ENCODE measurements at regions not wholly inside any gene's neighbourhood (a gene's known extent, or its start where the extent isn't known, plus 50 kb on each side); places are given as distances from the start of the nearest gene placed in this dataset.

DNA sequence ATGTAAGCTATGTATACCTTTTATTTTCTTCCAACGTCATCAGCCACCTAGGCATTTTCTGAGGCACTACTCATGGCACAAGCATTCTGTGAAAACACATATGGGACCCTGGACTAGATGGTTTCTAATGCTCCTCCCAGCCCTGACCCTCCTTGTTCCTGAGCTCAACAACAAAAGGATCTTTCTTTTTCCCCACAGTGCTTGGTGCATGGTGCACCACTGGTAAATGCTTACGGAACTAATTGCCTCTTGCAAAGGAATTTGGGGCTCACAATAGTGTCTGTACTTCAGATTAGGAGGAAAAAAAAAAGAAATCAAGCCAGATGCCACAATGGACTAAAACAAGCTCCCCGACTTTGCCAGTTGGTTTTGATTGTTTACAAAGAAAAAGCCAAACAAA, 390.5 kb downstream of the PLPP3 start:
- DNase-seq (ENCODE audit: low read depth): no peak

DNA sequence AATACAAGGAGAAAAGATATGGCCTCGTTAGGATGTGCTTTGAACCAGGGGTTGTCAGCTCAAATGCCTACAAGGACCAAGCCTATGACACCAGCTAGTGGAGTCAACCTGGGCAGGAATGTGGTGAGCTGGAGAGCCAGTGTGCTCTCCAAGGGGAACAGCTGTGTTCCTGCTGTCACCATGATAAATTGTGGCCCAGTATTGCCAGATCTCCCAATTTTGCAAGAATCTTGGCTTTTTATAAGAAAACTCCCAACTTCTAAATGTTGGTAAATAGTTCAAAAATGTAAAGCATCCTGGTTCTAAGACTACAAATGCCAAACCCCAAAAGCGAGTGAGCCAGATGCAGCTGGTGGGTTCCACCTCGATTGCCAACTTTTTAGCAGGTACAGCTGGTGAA, 391.1 kb downstream of the PLPP3 start:
- DNase-seq (ENCODE audit: low read depth): no peak

DNA sequence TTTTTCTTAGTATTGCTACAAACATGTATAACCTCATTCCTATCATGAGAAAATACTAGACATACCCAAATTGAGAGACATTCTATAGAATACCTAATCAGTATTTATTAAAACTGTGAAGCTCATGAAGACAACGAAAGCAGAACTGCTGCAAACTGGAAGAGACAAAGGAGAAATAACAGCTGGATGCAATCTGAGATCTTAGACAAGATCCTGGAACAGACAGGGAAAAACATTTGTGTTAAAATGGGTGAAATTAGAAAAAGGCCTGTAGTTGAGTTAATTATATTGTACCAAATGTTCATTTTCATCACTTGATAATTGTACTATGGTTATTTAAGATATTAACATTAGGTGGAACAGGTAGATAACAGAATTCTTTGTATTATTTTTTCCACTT, 392.0 kb downstream of the PLPP3 start:
- no peak for DNase-seq (ENCODE audit: low read depth)

DNA sequence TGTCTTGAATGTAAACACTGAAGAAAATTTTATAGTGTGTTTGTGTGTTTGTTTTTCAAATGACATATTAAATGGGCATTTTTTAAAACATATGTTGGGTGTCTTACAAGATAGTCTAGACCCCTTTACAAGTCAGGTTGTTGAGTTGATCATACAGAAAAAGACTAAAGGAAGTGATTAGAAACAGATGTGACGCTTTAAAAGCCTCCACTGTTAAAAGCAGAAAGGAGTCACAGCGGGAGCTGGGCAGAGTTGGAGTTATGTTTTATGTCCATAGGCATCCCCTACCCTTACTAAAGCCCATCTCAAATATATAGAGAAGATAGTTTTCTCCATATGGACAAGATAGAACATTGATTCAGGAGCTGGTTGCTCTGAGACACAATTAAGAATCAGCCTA, 393.9 kb downstream of the PLPP3 start:
- DNase-seq (ENCODE audit: low read depth): no peak

DNA sequence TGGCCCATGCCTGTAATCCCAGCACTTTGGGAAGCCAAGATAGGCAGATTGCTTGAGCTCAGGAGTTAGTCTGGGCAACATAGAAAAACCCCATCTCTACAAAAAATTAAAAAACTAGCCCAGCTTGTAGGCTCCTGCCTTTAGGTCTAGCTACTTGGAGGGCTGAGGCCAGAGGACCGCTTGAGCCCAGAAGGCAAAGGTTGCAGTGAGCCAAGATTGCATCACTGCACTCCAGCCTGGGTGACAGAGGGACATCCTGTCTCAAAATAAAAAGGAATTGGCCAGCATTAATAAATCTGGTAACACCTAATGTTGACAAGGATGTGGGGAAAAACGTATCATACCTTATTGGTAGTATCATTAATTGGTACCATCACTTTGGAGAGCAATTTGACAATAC, 396.2 kb downstream of the PLPP3 start:
- no peak for DNase-seq (ENCODE audit: low read depth)

DNA sequence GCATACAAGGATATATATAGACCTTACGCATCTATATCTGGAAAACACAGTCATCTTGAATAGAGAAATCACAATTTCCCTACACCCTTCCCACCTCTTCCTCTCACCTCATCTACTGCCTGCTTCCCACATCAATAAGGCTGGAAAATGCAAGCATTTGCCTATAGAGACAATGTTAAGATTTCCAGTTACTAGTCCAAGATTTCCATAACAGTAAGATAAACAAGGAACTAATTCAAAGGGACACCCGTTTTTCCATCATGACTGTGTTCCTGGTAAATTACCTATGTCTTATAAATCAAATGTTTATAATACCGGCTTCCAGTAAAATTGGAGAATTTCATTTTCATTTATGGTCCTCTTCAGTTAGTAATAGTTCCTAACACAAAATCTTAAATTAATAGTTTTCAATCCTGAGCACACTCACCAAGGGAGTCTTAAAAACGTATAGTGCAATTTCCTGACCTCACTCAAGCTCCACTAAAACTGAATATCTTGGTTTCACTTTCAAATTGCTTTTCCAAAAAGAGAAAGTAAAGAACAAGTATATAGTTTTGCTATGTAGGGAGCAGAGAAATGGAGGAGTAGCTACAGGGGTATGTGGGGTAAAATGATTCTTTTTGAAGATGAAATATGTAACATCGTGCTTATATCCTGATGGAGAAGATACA, 398.7 kb downstream of the PLPP3 start:
- DNase-seq (ENCODE audit: low read depth): no peak

DNA sequence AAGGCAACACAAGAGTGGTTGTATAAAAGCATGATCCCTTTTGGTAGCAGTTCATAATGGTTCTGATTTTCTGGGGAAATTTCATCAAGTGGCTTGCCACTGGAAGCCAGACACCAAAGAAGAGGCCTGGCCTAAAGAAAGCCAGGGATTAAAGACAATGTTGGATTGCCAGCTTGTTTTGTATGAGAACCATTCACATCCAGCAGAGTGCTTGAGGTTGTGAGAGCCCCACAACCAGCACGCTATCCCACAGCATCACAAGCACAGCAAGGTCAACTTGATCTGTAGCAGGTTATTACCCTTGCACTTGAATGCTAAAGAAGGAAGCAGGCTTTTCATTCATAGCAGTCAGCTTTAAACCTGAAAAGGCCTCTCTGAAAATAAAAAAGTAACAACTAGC, 399.8 kb downstream of the PLPP3 start:
- DNase-seq (ENCODE audit: low read depth): no peak

DNA sequence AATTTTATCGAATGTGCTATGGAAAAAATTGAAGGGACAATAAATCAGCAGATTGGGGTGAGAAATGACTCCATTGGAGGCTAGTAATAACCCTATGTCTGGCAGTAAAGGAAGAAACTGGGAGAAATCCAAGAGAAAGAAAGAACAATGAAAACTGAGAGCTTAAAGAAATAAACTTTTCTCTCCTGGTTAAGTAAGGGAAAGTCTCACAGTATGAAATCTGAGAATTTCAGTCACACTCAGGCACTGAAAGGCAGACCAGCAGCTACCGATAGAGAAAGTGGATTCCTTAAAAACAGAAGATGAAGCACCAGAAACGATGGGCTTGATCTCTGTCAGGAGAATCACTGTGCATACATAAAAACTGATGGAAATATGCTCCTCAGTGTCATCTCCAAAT, 404.2 kb downstream of the PLPP3 start:
- no peak for DNase-seq (ENCODE audit: low read depth)

DNA sequence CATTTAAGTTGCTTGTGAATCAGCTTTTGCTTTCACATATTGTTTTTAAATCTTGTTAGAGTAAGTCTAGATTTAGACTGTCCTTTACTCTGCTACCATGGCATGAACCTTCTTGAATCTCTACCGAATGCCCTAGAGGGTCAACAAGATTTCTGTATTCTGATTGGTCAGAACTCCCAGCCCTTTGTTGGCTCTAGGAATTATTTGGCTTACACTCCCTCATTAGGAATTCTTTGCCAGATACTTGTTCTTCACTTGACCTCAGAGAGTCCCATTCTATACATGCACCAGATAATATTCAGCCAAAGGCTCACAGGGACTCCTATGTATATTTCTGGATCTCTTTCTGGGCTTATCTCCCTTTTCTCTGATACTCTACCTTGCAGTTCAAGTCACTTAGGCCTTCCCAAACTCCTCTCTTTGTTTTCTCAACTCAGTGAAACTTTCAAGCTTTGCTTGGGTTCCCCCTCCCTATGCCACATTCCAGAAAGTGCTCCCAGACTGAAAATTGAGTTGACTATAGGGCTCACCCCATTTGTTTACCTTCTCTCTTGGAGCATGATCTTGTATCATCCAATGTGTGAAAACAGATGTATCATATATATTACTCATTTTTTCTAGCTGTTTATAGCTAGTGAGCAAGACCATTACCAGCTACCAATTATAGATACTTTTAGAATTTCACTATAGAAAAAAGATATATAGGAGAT, 405.0 kb downstream of the PLPP3 start:
- no peak for DNase-seq (ENCODE audit: low read depth)

DNA sequence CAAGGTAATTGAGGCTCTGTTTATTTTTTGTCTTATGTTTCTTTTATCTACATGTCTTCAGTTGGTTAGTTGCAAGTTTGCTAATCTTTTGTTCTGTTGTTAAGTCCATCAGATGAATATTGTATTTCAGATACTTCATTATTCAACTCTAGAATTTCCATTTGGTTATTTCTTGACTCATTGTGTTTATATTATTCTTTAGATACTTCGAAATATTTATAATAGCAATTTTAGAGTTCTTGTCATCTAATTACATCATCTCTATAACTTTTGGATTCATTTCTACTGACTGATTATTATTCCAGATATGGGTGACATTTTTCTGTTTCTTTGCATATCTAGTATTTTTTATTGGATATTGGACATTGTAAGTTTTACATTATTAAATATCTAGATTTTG, 405.6 kb downstream of the PLPP3 start:
- DNase-seq (ENCODE audit: low read depth): no peak

DNA sequence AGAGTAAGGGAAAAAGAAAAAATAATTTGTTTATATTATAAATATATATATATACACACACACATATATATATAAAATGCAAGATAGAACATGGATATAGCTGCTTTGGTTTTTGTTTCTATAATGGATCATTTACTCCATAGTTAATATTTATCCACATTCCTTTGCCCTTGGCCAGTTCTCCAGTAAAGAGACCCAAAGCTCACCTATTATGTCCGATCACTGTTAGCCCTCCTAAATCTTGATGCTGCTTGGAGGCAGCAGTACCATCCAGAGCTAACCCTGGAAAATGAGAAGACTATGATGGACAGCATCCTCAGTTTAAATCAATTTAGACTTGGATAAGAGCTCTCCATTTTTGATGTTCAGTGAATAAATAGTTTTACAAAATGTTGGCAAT, 407.7 kb downstream of the PLPP3 start:
- DNase-seq (ENCODE audit: low read depth): no peak

DNA sequence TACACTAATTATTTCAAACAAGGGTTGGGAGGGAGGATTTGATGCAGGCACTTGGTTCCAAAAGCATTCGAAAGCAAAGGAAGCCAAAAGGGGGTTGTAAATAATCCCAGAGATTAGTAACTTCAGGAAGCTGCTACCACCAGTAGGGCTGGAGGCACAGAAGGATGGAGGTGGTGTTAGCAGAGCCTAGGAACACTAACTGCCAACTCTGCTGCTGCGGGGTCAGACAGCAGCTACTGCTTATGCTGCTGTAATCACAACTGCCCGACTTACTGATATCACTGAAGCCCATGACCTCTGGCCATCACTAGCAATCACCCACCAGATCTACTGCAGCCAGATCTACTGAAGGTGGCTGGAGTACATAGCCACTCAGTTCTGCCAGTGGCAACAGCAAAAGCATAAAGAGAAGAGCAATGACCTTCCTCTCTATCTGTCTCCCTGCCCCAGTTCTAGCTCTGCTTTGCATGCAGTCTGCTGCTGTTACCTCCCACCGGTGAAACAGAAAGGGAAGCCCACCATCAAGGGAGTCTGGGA, 408.5 kb downstream of the PLPP3 start:
- no peak for DNase-seq (ENCODE audit: low read depth)

DNA sequence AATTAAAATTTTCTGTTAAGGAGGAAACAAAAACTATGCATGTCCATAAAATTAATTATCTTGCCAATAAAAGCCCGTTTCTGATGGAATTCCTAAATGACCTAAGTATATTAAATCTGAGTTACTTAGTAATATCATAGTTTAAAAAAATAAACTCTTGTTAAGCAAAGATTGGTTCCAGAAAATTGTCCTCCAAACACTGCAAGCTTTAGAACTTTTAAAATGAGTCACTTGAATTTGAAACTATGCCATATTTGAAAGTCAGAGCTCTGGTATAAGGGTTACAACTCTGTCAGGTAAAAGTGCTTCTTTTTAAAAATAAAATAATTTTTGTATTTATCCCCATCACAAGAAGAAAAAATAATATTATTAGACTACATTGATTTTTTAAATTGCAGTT, 409.5 kb downstream of the PLPP3 start:
- no peak for DNase-seq (ENCODE audit: low read depth)

DNA sequence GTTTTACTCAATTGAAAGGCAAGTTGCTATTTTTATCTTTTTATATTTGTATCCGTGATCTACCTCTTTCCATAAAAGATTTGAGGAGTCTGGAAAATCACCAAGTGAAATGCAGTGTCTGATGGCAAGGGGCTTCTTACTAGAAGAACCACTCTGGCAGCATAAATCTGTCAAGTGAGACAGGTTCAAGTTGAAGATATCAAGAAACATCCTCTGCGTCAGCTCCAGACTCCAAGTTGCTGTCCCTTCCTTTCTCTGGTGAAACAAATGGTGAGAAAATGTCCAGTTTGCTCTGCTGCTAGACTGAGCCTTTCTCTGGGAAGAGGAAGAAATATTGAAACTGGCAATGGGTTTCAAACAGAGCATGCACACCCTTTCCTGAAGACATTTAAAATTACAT, 411.2 kb downstream of the PLPP3 start:
- no peak for DNase-seq (ENCODE audit: low read depth)

DNA sequence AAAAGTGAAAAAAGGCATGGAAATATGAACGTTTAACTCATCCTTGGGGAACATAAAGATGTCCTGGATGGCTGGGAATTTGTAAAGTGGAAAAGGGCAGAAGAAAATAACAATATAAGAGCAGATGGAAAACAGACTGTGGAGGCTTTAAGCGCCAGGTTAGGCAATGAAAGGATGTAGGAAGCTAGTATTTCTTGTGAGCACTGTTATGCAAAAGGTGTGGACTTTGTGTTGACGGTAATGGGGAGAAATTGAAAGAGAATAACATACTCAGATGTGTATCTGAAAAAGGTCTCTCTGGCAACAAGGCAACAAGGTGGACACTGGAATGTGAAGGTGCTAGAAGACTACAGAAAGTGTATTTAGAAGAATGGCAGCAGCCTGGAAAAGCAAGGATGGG, 411.8 kb downstream of the PLPP3 start:
- DNase-seq (ENCODE audit: low read depth): no peak

DNA sequence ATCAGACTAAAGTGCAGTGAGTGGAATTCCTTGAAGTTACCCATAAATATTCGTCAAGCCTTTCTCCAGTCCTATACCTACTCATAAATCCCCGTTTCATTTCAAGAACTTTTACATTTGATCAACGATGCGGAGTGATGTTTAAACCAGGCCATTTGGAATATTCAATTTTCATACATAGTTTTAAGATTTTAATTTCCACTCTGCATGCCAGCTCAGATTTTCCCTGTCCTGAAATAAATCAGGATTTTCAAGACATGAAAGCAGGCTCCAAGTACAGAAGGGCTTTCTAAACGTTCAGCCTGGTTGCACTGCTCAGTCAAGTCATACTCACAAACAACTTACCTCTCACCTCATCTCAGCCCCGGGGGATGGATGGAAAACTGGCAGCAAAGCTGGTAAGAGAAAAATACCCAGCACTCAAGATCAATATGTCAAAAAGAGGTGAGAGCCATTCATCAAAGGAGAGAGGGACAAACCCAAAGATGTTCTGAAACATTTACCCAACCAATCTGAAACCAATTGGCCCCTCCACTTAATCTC, 418.5 kb downstream of the PLPP3 start:
- no peak for DNase-seq (ENCODE audit: low read depth)

DNA sequence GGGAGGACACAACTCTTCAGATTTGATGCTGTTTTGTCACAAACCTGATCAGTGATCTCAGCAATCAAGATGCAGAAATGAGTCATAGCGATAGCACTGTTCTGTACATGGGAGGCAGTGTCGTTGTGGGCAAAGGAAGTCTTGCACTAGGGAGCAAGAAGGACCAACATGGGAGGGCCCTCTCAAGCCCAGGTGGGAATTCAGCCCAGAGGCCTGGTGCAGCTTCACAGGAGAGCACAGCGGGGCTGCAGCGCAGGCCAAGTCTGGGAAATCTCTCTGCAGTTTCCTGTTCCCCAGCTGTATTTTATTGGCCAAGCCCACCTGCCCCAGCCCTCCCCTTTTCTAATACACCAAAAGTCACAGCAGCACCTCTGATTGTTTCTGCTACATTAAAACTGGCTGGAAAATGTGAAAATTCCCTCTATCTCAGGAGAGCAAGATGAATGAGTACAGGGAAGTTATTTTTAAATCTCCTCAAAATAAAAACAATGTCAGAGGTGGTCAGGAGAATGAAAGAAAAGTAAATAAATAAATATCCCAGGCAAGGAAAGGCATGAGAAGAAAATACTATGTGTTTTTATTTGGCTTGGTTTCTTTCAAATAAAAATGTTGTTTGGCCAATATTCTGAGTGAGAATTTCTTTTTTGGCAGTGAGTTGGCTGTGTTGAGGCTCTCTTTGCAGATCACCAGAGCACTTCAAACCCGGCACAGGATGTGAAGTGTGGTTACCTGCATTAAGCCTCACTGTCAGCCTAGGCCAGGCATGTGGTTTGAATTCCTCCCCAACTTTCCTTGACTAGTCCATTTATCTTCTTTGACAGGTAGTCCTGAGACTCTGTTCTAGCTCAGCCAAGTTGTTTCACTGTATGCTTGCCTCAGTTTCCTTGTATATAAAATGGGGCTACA, 422.1 kb downstream of the PLPP3 start:
- DNase-seq (ENCODE audit: low read depth): no peak

DNA sequence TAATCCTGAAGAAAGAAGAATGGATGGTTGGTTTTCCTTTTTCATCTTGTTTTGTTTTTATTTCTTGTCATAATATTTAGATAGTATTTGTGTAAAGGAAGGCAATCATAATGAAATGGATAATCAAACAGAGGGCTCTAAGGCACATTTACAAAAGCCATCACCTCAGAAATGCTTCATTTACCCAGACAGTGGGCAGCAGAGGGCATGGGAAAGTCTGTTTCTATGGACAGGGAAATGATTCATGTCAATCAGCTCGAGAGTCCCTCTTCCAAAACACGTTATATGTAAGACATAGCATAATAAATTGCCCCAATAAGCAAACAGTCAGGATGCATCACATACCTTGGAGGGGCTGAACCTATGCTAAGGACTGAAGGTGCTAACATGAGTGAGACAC, 426.1 kb downstream of the PLPP3 start:
- no peak for DNase-seq (ENCODE audit: low read depth)

DNA sequence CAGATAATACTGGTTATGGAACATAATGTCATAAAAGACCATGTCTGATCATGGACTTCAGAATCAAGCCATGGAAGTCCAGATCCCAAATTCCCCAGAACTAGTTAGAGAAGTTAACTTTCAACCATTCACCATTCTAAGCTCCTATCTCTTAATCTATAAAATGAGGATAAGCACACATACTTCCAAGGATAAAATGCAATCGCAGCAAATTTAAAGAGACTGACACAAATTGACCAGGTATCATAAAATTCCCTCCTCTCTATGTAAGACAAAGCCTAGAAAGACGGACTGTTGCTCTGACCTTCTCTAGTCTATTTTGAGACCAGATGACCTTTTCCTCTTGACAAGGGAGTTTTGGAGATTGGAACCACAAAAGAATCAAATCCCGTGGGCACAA, 426.7 kb downstream of the PLPP3 start:
- no peak for DNase-seq (ENCODE audit: low read depth)

DNA sequence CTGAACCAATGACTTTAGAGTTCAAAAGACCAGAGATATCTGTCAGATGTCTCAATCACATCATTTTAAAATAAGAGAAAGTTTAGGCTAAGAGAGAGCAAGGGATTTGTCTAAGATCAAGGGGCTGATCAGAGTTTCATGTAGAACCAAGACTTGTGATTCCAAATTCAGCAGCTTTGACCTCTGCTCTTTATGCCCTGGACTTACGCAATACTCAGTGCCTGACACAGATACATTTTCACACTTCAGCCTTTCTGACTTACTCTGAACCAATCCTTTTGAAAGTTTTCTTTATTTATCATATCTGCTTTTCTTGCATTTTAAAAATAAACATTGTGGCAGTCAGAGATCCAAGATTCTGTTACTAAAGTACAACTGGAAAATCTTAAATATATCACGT, 428.0 kb downstream of the PLPP3 start:
- DNase-seq (ENCODE audit: low read depth): no peak

DNA sequence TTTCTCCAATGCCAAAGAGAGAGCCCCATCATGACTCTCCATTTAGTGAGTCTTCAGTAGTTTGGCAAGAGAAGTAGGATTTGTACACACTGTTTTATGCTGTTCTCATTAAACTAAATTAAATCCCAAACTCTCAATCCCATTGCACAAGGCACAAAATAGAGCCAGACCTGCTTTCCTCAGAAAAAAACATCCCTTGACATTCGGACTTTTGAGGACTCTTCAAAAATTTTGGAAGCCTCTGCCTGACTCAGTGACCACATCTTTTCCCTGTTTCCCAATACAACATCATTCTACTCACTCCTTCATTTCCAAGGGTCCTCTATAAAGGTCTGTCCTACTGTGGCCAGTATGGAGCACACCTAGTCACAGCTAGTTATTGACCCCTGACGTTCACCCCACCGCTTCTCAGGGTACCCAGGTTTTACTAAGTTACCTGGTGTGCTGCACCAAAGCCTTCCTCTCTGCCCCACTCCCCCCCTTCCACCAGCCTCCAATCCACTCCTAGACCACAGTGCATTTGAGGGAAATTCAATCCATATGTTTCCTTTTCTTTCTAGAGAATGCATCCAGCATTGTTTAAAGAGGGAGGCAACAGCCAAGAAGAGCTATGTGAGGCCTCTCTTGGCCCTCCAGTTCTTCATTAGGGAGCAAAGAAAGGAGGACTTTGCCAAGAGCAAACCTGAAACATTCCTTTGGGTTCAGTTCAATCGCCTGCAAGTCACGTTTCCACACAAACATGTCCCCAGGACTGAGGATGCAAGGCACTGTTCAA, 428.7 kb downstream of the PLPP3 start:
- DNase-seq (ENCODE audit: low read depth): no peak

DNA sequence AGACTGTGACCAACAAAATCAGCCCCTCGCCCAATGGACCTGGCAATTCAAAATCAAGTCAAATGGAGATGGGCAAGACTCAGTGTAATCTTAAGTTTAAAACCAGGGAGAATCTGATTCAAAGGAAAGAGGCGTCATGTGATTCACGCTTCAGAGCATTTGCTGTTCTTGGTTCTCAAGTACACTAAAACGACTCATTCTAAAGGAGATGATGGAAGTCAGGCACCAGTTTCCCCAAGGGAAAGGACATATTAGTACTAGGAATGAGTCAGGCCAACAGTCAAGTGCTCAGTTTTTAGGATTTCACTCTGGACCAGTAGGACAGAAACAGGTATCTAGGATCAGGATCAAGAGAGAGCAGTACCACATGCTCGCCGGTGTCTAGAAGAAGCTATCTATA, 429.6 kb downstream of the PLPP3 start:
- DNase-seq (ENCODE audit: low read depth): no peak
